ENCODE measurements at regions not wholly inside any gene's neighbourhood (a gene's known extent, or its start where the extent isn't known, plus 50 kb on each side); places are given as distances from the start of the nearest gene placed in this dataset.
A peak's percentile ranks its signal among the peaks of the same experiment; 100 is the strongest.

DNA sequence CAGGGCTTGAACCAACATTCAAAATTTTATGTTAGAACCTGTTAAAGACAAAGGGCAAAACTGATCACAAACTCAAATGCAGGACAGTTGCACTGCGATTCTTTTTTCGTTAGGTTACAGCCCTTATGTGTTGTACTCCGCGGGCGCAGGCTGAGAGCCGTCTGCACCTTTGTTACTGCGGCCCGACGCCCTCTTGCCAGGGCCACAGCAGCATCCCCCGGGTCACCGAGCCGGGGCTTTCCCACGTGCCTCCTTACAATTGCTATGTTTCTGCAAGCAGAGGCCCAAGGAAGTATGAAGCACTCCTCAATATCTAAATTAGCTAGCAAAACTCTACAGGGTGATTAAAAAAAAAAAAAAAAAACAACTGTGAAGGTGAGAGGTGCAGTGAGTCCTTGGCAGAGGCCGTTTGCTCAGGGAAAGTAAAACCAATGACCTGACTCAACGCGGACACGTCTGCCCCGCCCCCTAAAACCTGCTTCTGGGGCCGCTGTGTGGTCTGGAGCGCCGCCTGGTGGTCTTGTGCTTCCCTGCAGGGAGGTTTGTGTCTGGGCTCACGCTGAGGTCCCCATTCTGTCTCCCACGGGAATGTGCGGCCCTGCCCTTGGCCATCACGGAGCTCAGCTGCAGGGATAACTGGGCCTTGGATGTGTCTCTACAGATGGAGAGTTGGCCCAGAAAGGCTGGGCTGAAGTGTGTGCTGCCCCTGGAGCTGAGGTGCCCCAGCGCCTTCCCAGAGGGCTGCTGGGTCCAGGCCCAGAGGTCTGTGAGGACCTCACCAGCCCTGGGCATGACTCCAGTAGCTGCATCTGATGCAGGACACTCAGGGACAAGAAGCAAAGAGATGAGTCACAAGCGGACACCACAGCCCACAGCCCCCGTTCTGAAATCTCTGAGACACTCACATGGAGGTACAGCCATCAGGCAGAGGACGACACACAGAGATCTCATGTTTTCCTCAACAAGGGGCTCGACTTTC lies 418.5 kb downstream of the TMEM121 start:
- TF ChIP-seq EP300 (IDR thresholded peaks at IDR 0.05), result no peak
- TF ChIP-seq, protein P1, sequence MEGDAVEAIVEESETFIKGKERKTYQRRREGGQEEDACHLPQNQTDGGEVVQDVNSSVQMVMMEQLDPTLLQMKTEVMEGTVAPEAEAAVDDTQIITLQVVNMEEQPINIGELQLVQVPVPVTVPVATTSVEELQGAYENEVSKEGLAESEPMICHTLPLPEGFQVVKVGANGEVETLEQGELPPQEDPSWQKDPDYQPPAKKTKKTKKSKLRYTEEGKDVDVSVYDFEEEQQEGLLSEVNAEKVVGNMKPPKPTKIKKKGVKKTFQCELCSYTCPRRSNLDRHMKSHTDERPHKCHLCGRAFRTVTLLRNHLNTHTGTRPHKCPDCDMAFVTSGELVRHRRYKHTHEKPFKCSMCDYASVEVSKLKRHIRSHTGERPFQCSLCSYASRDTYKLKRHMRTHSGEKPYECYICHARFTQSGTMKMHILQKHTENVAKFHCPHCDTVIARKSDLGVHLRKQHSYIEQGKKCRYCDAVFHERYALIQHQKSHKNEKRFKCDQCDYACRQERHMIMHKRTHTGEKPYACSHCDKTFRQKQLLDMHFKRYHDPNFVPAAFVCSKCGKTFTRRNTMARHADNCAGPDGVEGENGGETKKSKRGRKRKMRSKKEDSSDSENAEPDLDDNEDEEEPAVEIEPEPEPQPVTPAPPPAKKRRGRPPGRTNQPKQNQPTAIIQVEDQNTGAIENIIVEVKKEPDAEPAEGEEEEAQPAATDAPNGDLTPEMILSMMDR (IDR thresholded peaks at IDR 0.05), result peak; percentile 50 to 62
